Ovary (tissue), 7 donors: ENCODE measurements at regions not wholly inside any gene's neighbourhood (a gene's known extent, or its start where the extent isn't known, plus 50 kb on each side); places are given as distances from the start of the nearest gene placed in this dataset.
"Not testable (repeated sequence)": the region's sequence is repeated elsewhere in the genome, so short reads cannot be mapped to it uniquely, and the experiment has no call there.

Experiments used
- DNase-seq, 5 donors: peaks; one replicate each; pipeline ENCODE4 v3.0.0-alpha.2; 2019 to 2020
- H3K27ac ChIP-seq, 2 donors: fragments of 200-600 bp; one replicate each; pipeline versions ENCODE4 v1.5.1 to v1.8.0; 2019 to 2022
- H3K27me3 ChIP-seq: fragments of 200-600 bp; one replicate; pipeline ENCODE4 v1.8.0; 2022
- H3K36me3 ChIP-seq: fragments of 200-600 bp; sonication (generic); one replicate; pipeline ENCODE4 v1.5.1; 2019
- H3K4me1 ChIP-seq: one replicate; pipeline ENCODE4 v1.8.1; 2013; ENCODE audit warnings: mild to moderate bottlenecking, moderate library complexity; ENCODE audit not compliant: insufficient read depth
- H3K4me3 ChIP-seq: fragments of 200-600 bp; sonication (generic); one replicate; pipeline ENCODE4 v1.5.1; 2017
- H3K9me3 ChIP-seq, 2 donors: fragments of 200-600 bp in 1 of 2; sonication (generic) in 1 of 2; one replicate each; pipeline versions ENCODE4 v1.5.1 to v1.8.1; 2013 to 2019; ENCODE audit warnings: mild to moderate bottlenecking in 1 of 2, moderate library complexity in 1 of 2
- CTCF ChIP-seq, 3 donors: fragments of 450-650 bp in 2 of 3; fragments of 200-600 bp in 1 of 3; IDR thresholded peaks; one replicate each; pipeline versions ENCODE4 v1.5.1 to v1.8.0; 2016 to 2022; ENCODE audit warnings: antibody characterized with exemption in 3 of 3, mild to moderate bottlenecking in 1 of 3
- EP300 ChIP-seq: sonication (generic); formaldehyde crosslinking; IDR thresholded peaks from one replicate; pipeline ENCODE4 v1.6.1; 2017; ENCODE audit warnings: antibody characterized with exemption
- POLR2A ChIP-seq: fragments of 450-650 bp; IDR thresholded peaks from one replicate; pipeline ENCODE4 v1.6.1; 2017; ENCODE audit warnings: antibody characterized with exemption, mild to moderate bottlenecking, moderate library complexity
- WGBS, 3 donors: extraction: QIAGEN DNeasy Blood & Tissue Kit in 1 of 3; methylation state at CpG; one replicate each; pipeline versions ENCODE4 v1.1.5 to v1.1.7; 2013 to 2017; 5-methylcytosine and 5-hydroxymethylcytosine counted together
- intact Hi-C, 4 donors: fragments of 100-400 bp; cut with DNase I; formaldehyde crosslinking; loops; one replicate each; pipeline versions ENCODE4 v1.11.0 to v1.15.1; 2022 to 2023
- donor health status: DM: no; HTN: no; CAD: no; lungs with moderate emphysema.
- donor health status: DM: no; HTN: no; CAD: no.
- donor health status: Bipolar disorder and iron deficiency.
- donor health status: DM: no; HTN: no; CAD: no.
- donor health status: DM: yes; HTN: yes; CAD: no.

- Histone ChIP-seq H3K4me3 (no peak overlapping the region), H3K4me1 (no peaks in the 10 kb centered on the region), H3K9me3 (no peaks in the 10 kb centered on the region), H3K36me3 (no peaks in the 10 kb centered on the region), H3K27ac (no peak overlapping the region), H3K27me3 (no peaks in the 10 kb centered on the region)
- 71 to 81% (median 73%) methylated on average over 6 of the region's 6 CpGs for WGBS, 3 donors
- DNase-seq = no peak
- TF ChIP-seq POLR2A = no peak
- no peak for TF ChIP-seq EP300
- no peak for TF ChIP-seq CTCF (IDR thresholded peaks at IDR 0.05)
- intact Hi-C loops = no loop called here
These were observed 103.8 kb upstream of the ALKAL2 start for GRCh38 chr2:391696-392095.

- H3K36me3 ChIP-seq = no peaks in the 10 kb centered on the region
- H3K9me3 ChIP-seq = no peaks in the 10 kb centered on the region
- no peaks in the 10 kb centered on the region for H3K4me1 ChIP-seq
- no peak for DNase-seq
- intact Hi-C loops = no loop called here
- 83 to 88% (median 87%) methylated on average over 14 of the region's 14 CpGs for WGBS, 3 donors
- TF ChIP-seq EP300 (no peak), CTCF (IDR thresholded peaks at IDR 0.05) (no peak), POLR2A (no peak)
- no peaks in the 10 kb centered on the region for H3K27me3 ChIP-seq
- no peak overlapping the region for H3K27ac ChIP-seq
- no peak overlapping the region for H3K4me3 ChIP-seq
These were observed 103.1 kb upstream of the ALKAL2 start for GRCh38 chr2:390959-391358.

- WGBS, 3 donors = 91 to 98% (median 92%) methylated on average over 15 of the region's 15 CpGs
These were observed 102.1 kb upstream of the ALKAL2 start for GRCh38 chr2:389985-390384.

GRCh38 chr2:388752-389151, 100.9 kb upstream of the ALKAL2 start:
- H3K4me3 ChIP-seq, H3K4me1 ChIP-seq, DNase-seq, H3K9me3 ChIP-seq, intact Hi-C loops, H3K36me3 ChIP-seq, H3K27me3 ChIP-seq, H3K27ac ChIP-seq: not testable (repeated sequence)
- WGBS, 3 donors = 95 to 96% (median 96%) methylated on average over 24 of the region's 24 CpGs

More at GRCh38 chr2:389985-390384, 102.1 kb upstream of the ALKAL2 start:
- H3K27ac ChIP-seq, H3K9me3 ChIP-seq, H3K4me3 ChIP-seq, H3K27me3 ChIP-seq, intact Hi-C loops, H3K36me3 ChIP-seq, DNase-seq, H3K4me1 ChIP-seq: not testable (repeated sequence)

- Histone ChIP-seq H3K27me3 (no peaks in the 10 kb centered on the region), H3K36me3 (no peaks in the 10 kb centered on the region), H3K9me3 (no peaks in the 10 kb centered on the region), H3K4me1 (no peaks in the 10 kb centered on the region), H3K27ac (no peak overlapping the region), H3K4me3 (no peak overlapping the region)
- 84 to 89% (median 88%) methylated on average over 18 of the region's 18 CpGs for WGBS, 3 donors
- DNase-seq = no peak
- intact Hi-C loops = no loop called here
- no peak for TF ChIP-seq EP300
- no peak for TF ChIP-seq CTCF (IDR thresholded peaks at IDR 0.05)
- no peak for TF ChIP-seq POLR2A
These were observed 100.1 kb upstream of the ALKAL2 start for GRCh38 chr2:387980-388421.
